ENCODE measurements at regions not wholly inside any gene's neighbourhood (a gene's known extent, or its start where the extent isn't known, plus 50 kb on each side); places are given as distances from the start of the nearest gene placed in this dataset.

DNA sequence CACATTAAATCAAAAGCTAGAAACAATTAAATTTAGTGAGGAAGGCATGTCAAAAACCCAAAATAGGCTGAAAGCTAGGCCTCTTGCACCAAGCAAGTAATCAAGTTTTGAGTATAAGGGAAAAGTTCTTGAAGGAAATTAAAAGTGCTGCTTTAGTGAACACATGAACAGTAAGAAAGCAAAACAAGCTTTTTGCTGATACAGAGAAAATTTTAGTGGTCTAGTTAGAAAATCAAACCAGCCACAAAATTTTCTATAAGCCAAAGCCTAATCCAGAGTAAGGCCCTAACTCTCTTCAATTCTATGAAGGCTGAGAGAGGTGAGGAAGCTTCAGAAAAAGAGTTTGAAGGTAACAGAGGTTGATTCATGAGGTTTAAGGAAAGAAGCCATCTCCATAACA lies 116.2 kb downstream of the CYB561 start:
- Mint-ChIP-seq H3K27me3 (no peaks in the 10 kb centered on the region), H3K4me1 (ENCODE audit: low read depth) (no peaks in the 10 kb centered on the region), H3K27ac (no peak overlapping the region), H3K4me3 (ENCODE audit: low read depth) (no peak overlapping the region), H3K9me3 (ENCODE audit: low read depth) (no peaks in the 10 kb centered on the region), H3K36me3 (ENCODE audit: insufficient read depth) (no peaks in the 10 kb centered on the region)
- TF ChIP-seq CTCF (IDR thresholded peaks at IDR 0.05; ENCODE audit: unreplicated experiment), result no peak
- DNase-seq (ENCODE audit: low spot score, unreplicated experiment), result no peak

- no peak for TF ChIP-seq CTCF (IDR thresholded peaks at IDR 0.05; ENCODE audit: unreplicated experiment)
- DNase-seq (ENCODE audit: low spot score, unreplicated experiment), result no peak
- Mint-ChIP-seq H3K27ac (no peak overlapping the region), H3K4me1 (ENCODE audit: low read depth) (no peaks in the 10 kb centered on the region), H3K36me3 (ENCODE audit: insufficient read depth) (no peaks in the 10 kb centered on the region), H3K27me3 (no peaks in the 10 kb centered on the region), H3K9me3 (ENCODE audit: low read depth) (no peaks in the 10 kb centered on the region), H3K4me3 (ENCODE audit: low read depth) (no peak overlapping the region)
Measured at GRCh38 chr17:63331301-63332061, 114.6 kb downstream of the CYB561 start.

DNA sequence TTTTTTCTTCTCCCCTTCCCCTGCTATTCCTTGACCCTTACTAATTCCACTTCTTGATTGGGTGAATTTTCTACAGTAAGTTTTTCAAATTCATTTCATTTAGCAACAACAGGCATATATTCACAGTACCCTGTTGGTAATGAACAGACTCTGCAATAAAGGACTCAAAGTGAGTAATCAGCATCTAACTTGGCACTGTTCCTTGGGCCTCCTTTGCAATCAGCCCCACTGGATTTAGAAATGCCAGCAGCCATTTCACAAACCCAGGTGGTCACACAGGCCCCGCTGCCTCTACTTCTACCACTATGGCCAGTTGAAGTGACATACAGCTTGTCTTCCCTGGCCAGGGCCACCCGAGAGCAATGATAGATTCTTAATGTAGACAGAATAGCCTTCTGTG lies 113.8 kb downstream of the CYB561 start:
- no peak for TF ChIP-seq CTCF (IDR thresholded peaks at IDR 0.05; ENCODE audit: unreplicated experiment)
- no peak for DNase-seq (ENCODE audit: low spot score, unreplicated experiment)
- Mint-ChIP-seq H3K4me3 (ENCODE audit: low read depth) (no peak overlapping the region), H3K27me3 (no peaks in the 10 kb centered on the region), H3K9me3 (ENCODE audit: low read depth) (no peaks in the 10 kb centered on the region), H3K36me3 (ENCODE audit: insufficient read depth) (no peaks in the 10 kb centered on the region), H3K27ac (no peak overlapping the region), H3K4me1 (ENCODE audit: low read depth) (no peaks in the 10 kb centered on the region)

- Mint-ChIP-seq H3K9me3 (ENCODE audit: low read depth) (no peaks in the 10 kb centered on the region), H3K27ac (no peak overlapping the region), H3K27me3 (no peaks in the 10 kb centered on the region), H3K36me3 (ENCODE audit: insufficient read depth) (no peaks in the 10 kb centered on the region), H3K4me1 (ENCODE audit: low read depth) (no peaks in the 10 kb centered on the region), H3K4me3 (ENCODE audit: low read depth) (no peak overlapping the region)
- TF ChIP-seq CTCF (IDR thresholded peaks at IDR 0.05; ENCODE audit: unreplicated experiment), result no peak
- DNase-seq (ENCODE audit: low spot score, unreplicated experiment), result no peak
Measured at GRCh38 chr17:63333869-63334268, 112.2 kb downstream of the CYB561 start.

- peaks cover 3% of the 10 kb centered on the region for H3K4me1 Mint-ChIP-seq (ENCODE audit: low read depth)
- H3K4me3 Mint-ChIP-seq (ENCODE audit: low read depth), result no peak overlapping the region
- H3K27me3 Mint-ChIP-seq, result no peaks in the 10 kb centered on the region
- no peak for TF ChIP-seq CTCF (IDR thresholded peaks at IDR 0.05; ENCODE audit: unreplicated experiment)
- no peaks in the 10 kb centered on the region for H3K36me3 Mint-ChIP-seq (ENCODE audit: insufficient read depth)
- H3K9me3 Mint-ChIP-seq (ENCODE audit: low read depth), result no peaks in the 10 kb centered on the region
- no peak overlapping the region for H3K27ac Mint-ChIP-seq
- no peak for DNase-seq (ENCODE audit: low spot score, unreplicated experiment)
Measured at GRCh38 chr17:63335831-63336230, 110.3 kb downstream of the CYB561 start.
